SK-N-SH (cell line): ENCODE measurements at regions not wholly inside any gene's neighbourhood (a gene's known extent, or its start where the extent isn't known, plus 50 kb on each side); places are given as distances from the start of the nearest gene placed in this dataset.

Experiments
- CTCF ChIA-PET: fragments of 300-600, 350-600 bp; formaldehyde crosslinking; extraction: SDS; loops from one replicate; lab custom pipeline; 2021; lab: Yijun Ruan, JAX
- POLR2A ChIA-PET: fragments of 350-600 bp; sonication (Branson Sonifier 250); formaldehyde crosslinking; extraction: SDS; loops from one replicate; lab custom pipeline; 2020; ENCODE audit warnings: antibody characterized with exemption, inconsistent platforms; lab: Yijun Ruan, JAX
- DNase-seq: peaks from one replicate; pipeline ENCODE4 v3.0.0; 2012
- H2AFZ ChIP-seq: fragments of 200-600 bp; sonication (generic); 2 replicates; pipeline ENCODE4 v1.8.1; 2016; ENCODE audit warnings: antibody characterized with exemption, mild to moderate bottlenecking, low read depth
- H3F3A ChIP-seq: fragments of 200-600 bp; sonication (generic); replicated peaks from 2 replicates; pipeline ENCODE3; 2016; ENCODE audit warnings: antibody characterized with exemption, mild to moderate bottlenecking; ENCODE audit not compliant: insufficient read depth
- H3K27ac ChIP-seq, 2 experiments: fragments of 200-500 bp in 1 of 2; fragments of 200-600 bp in 1 of 2; sonication (Bioruptor generic) in 1 of 2; sonication (generic), shearing (Covaris generic) in 1 of 2; 2 replicates each; pipeline versions ENCODE4 v1.5.1 to v1.6.1; 2014 to 2016; ENCODE audit warnings: low read depth in 2 of 2, inconsistent platforms in 1 of 2, low read length in 1 of 2, mild to moderate bottlenecking in 1 of 2, mixed read lengths in 1 of 2
- H3K27me3 ChIP-seq: fragments of 200-600 bp; sonication (generic), shearing (Covaris generic); 2 replicates; pipeline ENCODE4 v1.6.1; 2016; ENCODE audit warnings: mixed run types; ENCODE audit not compliant: insufficient read depth
- H3K36me3 ChIP-seq, 2 experiments: fragments of 200-500 bp in 1 of 2; fragments of 200-600 bp in 1 of 2; sonication (Bioruptor generic) in 1 of 2; sonication (generic) in 1 of 2; replicated peaks in 1 of 2; 2 replicates each; pipeline versions ENCODE3 to v1.5.1; 2014 to 2016; ENCODE audit warnings: low read length in 1 of 2, mild to moderate bottlenecking in 1 of 2; ENCODE audit not compliant: insufficient read depth in 2 of 2, control insufficient read depth in 1 of 2
- H3K4me1 ChIP-seq, 2 experiments: fragments of 200-500 bp in 1 of 2; fragments of 200-600 bp in 1 of 2; sonication (Bioruptor generic) in 1 of 2; sonication (generic), shearing (Covaris generic) in 1 of 2; 2 replicates each; pipeline versions ENCODE4 v1.5.1 to v1.6.1; 2014 to 2016; ENCODE audit warnings: low read depth in 1 of 2, low read length in 1 of 2, mixed run types in 1 of 2; ENCODE audit not compliant: insufficient read depth in 2 of 2, control insufficient read depth in 1 of 2
- H3K4me2 ChIP-seq: fragments of 200-600 bp; sonication (generic), shearing (Covaris generic); 2 replicates; pipeline ENCODE4 v1.6.1; 2017; ENCODE audit warnings: mixed run types
- H3K4me3 ChIP-seq, 2 experiments: fragments of 200-500 bp in 1 of 2; fragments of 200-600 bp in 1 of 2; sonication (Bioruptor generic) in 1 of 2; sonication (generic), shearing (Covaris generic) in 1 of 2; 2 replicates each; pipeline versions ENCODE4 v1.5.1 to v1.8.1; 2014 to 2016; ENCODE audit warnings: low read depth in 2 of 2, inconsistent platforms in 1 of 2, low read length in 1 of 2, mild to moderate bottlenecking in 1 of 2, mixed read lengths in 1 of 2, moderate library complexity in 1 of 2
- H3K79me2 ChIP-seq: fragments of 200-600 bp; sonication (generic); 2 replicates; pipeline ENCODE4 v1.8.1; 2017; ENCODE audit warnings: mild to moderate bottlenecking; ENCODE audit not compliant: insufficient read depth
- H3K9ac ChIP-seq: fragments of 200-600 bp; sonication (generic); 2 replicates; pipeline ENCODE4 v1.6.1; 2017; ENCODE audit warnings: mixed run types
- H3K9me2 ChIP-seq: fragments of 200-600 bp; sonication (generic); 2 replicates; pipeline ENCODE4 v1.6.1; 2017; ENCODE audit warnings: mixed run types
- H3K9me3 ChIP-seq: fragments of 200-600 bp; sonication (generic); 2 replicates; pipeline ENCODE4 v1.6.1; 2017; ENCODE audit warnings: mixed run types, mild to moderate bottlenecking, moderate library complexity
- H4K20me1 ChIP-seq: fragments of 200-600 bp; sonication (generic); 2 replicates; pipeline ENCODE4 v1.6.1; 2017; ENCODE audit warnings: mild to moderate bottlenecking, mixed run types; ENCODE audit not compliant: insufficient read depth
- CTCF ChIP-seq: fragments of 200-600 bp; sonication (generic); IDR thresholded peaks from 2 replicates; pipeline ENCODE4 v1.6.1; 2017; ENCODE audit warnings: antibody characterized with exemption, mild to moderate bottlenecking, moderate library complexity
- MEF2A ChIP-seq: IDR thresholded peaks from 2 replicates; pipeline ENCODE4 v1.4.0; 2012; ENCODE audit warnings: low read depth, borderline replicate concordance
- MXI1 ChIP-seq: IDR thresholded peaks from 2 replicates; pipeline ENCODE4 v1.6.1; 2012; ENCODE audit warnings: mild to moderate bottlenecking, low read depth, low read length, improper control_type of control experiment
- REST ChIP-seq: IDR thresholded peaks from 2 replicates; pipeline ENCODE4 v1.6.1; 2012; ENCODE audit warnings: mild to moderate bottlenecking, low read depth, low read length, moderate library complexity
- ZBTB33 ChIP-seq: IDR thresholded peaks from 2 replicates; pipeline ENCODE4 v1.4.0; 2012; ENCODE audit warnings: low read depth, borderline replicate concordance
- WGBS: methylation state at CpG from one replicate; pipeline ENCODE4 v1.1.6; 2017; ENCODE audit warnings: low lambda C conversion rate; 5-methylcytosine and 5-hydroxymethylcytosine counted together

- no peaks in the 10 kb centered on the region for H3K9me2 ChIP-seq
- peaks cover 0 to 23% of the 10 kb centered on the region in 2 experiments; a peak in 2 of 4 replicates for H3K4me1 ChIP-seq
- ChIA-PET POLR2A (no interaction called here), CTCF (interaction anchor here (0.6 to 0.7 kb wide), 2 partner anchors 79 to 118 kb away, joined by 3 read pairs; no protein-coding TSS in a partner anchor)
- no peaks in the 10 kb centered on the region for H3K9me3 ChIP-seq
- WGBS = 86% methylated on average over 11 of the region's 11 CpGs
- no peak for DNase-seq
- no peaks in the 10 kb centered on the region for H3K36me3 ChIP-seq
- H3K27ac ChIP-seq = no peak overlapping the region
- no peaks in the 10 kb centered on the region for H3K27me3 ChIP-seq
- TF ChIP-seq CTCF (no peak), REST (no peak), ZBTB33 (no peak), MEF2A (no peak), MXI1 (no peak)
- H3K4me2 ChIP-seq = no peak overlapping the region
- no peak overlapping the region for H3K9ac ChIP-seq
- H3K79me2 ChIP-seq = no peaks in the 10 kb centered on the region
- H3F3A ChIP-seq = no peaks in the 10 kb centered on the region
- H4K20me1 ChIP-seq = no peaks in the 10 kb centered on the region
- H2AFZ ChIP-seq = no peak overlapping the region
- no peak overlapping the region for H3K4me3 ChIP-seq
Observed at GRCh38 chr3:194203482-194204041, 67.6 kb downstream of the HES1 start.
